NCI-H2196 (cell line): ENCODE measurements at regions not wholly inside any gene's neighbourhood (a gene's known extent, or its start where the extent isn't known, plus 50 kb on each side); places are given as distances from the start of the nearest gene placed in this dataset.

ENCODE experiments used
- DNase-seq: peaks from one replicate; lab custom pipeline; 2025; ENCODE audit not compliant: unreplicated experiment; lab: John Stamatoyannopoulos, UW

DNA sequence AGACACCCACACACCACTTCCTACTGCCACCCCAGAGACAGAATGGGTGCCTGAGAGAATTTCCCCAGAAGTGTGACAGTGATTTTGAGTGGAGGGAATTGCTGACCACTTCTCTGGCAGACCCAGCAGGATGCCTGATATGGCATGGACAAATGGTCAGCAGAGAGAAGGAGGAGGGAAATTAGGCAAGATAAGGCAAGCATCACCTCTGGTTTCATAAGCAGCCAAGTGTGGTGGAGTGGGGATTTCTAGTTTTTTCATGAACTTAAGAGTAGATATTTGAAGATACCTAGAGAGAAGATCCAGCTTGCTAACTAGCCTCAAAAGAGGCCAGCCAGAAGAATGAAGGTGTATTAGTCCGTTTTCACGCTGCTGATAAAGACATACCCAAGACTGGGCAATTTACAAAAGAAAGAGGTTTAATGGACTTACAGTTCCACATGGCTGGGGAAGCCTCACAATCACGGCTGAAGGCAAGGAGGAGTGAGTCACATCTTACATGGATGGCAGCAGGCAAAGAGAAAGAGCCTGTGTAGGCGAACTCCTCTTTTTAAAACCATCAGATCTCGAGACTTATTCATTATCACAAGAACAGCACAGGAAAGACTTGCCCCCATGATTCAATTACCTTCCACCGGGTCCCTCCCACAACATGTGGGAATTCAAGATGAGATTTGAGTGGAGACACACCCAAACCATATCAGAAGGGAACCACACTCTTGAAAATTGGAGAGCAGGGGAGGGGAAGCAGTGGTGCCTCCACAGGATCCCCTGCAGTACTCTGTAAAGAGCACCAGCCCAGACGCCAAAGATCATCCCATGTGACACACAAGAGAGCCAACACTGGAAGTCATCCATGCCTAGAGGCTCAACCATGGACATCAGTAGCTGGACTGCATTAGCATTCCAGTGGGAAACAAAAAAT is 64.2 kb downstream of the RBM43 start:
- no peak for DNase-seq

- DNase-seq: no peak
Measured at GRCh38 chr2:151193576-151193975, 68.1 kb downstream of the RBM43 start.

GRCh38 chr2:151192681-151193080 is 69.0 kb downstream of the RBM43 start:
- DNase-seq: no peak

GRCh38 chr2:151191001-151191400 is 70.7 kb downstream of the RBM43 start:
- no peak for DNase-seq

DNA sequence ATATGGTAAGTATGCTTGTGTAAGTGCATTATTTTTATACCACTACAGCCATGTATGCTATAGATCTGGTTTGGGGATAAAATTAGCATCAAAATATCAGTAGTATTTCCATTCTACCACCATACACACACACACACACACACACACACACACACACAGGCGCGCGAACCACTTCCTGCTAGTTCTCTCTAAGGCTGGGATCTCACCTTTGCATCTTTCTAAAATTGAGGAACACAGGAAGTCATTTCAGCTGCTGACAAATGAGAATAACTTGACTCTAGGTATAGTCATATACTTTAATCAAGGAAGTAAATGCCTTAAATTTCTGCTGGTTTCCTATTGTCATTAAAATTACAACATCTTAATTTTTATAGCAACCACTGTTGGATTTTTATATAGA is 72.5 kb downstream of the RBM43 start:
- no peak for DNase-seq

DNA sequence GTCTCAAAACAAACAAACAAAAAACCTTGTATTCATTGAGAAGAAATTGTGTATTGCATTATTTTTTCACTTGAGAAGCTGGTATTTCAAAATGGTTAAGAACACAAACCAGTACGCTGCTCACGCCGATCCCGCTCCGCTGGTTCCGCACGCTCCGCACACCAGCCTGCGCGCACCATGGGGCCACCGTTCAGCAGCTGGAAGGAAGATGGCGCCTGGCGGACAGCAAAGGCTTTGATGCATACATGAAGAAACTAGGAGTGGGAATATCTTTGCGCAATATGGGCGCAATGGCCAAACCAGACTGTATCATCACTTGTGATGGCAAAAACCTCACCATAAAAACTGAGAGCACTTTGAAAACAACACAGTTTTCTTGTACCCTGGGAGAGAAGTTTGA is 75.7 kb downstream of the RBM43 start:
- DNase-seq: no peak

DNA sequence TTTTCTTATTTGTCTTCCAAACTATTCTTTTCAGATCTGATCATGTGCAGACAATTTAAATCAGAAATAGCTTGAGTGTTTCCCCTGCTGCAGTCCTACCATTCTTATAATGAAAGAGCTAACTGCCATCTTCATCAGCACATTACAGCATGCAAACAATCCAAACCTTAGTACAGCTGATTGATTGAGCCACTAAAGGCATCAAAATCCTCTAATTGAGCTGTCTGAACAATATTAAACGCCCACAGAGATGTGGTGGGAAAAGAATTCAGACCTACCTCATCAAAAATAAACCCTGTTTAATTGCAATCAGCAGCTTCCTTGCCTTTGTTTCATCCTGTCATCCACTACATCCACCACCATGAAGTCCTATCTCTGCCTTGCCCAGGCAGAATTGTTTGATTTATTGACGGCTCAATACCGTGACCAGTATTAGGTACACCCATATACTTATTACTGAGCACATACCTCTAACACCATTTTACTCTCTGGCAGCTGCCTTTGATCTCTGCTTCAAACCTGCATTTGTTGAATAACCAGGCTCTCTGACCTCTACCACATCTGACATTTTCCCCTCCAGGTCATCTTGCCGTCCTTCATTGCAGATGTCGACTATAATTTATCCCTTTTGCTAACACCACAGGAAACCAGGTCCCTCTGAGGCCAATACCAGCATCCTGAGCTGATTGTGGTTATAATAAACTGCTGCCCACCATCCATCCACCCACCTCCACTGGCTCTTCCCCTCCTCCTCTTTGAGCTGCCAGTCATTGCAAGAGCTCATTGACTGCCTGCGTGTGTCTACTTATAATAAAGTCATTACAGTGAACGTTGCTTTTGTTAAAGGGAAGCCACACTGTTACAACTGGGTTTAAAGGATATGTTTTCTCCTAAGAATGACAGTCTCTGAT is 78.5 kb downstream of the RBM43 start:
- no peak for DNase-seq

DNA sequence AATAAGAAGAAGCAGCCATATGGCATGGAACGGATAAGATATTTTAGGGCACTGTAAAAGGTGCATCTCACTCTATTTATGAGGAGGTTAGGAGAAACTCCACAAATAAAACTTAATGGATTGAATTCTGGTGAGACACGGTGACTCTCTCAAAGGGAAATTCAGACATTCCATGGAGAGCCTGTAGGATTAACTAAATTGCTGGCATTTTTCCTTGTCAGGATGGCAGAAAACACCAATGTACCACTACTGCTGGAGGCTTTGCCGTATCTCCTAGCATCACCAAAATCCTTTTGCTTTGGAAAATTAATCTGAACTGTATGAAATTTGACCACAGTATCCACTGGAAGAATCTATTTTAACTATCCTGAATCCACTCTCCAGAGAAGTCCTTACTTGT is 79.3 kb downstream of the RBM43 start:
- no peak for DNase-seq

DNA sequence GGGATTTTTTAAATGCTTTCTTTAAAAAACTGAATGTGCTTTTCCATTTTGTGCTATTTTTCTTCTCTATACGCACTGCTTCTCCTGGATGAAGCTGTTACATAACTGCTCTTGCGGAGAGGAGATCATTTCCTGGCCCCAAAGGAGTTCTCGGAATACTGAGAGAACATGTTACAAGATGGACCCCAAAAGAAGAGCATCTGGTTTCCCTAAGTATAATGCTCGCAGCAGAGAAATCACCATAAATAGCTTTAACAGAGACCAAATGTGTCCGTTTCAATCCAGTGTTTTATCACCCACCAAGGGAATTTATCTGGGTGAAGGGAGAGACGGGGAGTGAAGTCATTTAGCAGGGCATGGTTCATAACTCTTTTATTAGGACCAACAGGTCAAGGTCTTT is 80.1 kb downstream of the RBM43 start:
- no peak for DNase-seq

DNA sequence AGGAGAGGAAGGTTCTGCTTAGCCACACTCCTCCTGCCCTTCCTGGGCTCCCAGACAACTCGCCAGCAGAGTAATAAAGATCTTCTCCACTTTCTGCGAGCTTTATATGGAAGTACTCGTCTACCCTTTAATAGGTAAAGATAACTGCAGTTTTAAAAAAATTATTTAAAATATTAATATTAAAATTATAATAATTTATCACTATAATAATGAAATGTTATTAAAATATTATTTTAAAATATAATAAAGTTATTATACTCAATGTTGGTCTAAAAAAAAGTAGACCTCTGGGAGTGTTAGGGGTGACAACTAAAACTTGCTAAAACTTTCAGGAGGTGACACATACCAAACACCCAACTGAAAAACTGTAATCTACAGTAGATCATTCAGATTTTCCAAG is 81.5 kb downstream of the RBM43 start:
- DNase-seq: no peak

- no peak for DNase-seq
Measured at GRCh38 chr2:151178207-151178606, 83.5 kb downstream of the RBM43 start.

DNA sequence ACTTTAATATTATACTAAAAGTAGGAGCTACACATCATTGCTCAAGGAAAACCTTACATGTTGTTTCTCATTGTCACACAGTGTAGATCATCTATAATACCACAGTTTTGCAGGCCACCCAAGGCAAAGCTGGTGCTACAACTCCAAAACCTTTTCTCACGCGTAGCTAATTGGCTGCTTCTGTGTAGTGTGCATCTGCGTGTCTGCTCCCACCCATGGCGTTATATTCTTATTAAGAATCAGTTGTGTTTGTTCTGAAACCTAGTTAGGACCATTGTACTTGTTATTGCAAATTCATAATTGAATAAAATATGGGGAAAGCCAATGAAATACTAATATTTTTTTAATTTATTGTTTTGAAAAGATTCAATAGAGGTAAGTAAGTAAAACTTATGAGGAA is 83.9 kb downstream of the RBM43 start:
- no peak for DNase-seq

DNA sequence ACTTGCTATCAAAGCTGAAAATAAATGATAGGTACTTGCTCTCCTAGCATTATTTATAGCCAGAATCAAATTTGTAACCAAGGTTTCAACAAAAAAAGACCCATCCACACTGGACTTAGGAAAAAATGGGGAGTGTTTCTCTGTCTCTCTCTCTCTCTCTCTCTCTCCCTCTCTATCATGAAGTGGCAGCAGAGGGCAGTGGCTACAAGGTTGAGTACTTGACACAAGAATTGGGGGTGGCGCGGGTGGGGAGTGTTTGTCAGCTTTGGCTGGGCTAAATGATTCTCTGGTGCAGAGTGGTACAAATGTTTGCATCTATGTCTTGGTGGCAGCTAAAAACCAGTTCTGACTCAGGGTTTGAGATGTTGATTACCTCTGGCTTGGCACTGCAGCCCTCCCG is 85.0 kb downstream of the RBM43 start:
- no peak for DNase-seq

GRCh38 chr2:151175864-151176263 is 85.8 kb downstream of the RBM43 start:
- no peak for DNase-seq

DNA sequence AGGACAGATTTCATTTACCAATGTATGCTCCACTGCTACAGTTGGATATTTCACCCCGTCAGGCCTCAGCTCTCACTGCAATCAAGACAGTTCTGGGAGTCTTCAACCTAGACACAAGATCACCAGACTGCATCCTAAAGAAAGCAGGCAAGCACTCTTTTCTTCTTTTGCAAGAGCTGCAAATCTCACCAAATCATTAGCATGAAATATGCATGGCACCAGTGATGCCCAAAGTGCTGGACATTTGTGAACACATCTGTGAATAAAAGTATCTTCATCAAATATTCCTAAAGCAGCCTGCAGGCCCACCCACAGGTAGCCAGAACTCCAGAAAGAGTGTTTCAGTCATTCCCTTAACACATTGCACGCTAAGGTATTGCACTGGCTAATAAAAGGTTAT is 87.5 kb downstream of the RBM43 start:
- DNase-seq: no peak

GRCh38 chr2:151171186-151171585 is 90.5 kb downstream of the RBM43 start:
- no peak for DNase-seq

DNA sequence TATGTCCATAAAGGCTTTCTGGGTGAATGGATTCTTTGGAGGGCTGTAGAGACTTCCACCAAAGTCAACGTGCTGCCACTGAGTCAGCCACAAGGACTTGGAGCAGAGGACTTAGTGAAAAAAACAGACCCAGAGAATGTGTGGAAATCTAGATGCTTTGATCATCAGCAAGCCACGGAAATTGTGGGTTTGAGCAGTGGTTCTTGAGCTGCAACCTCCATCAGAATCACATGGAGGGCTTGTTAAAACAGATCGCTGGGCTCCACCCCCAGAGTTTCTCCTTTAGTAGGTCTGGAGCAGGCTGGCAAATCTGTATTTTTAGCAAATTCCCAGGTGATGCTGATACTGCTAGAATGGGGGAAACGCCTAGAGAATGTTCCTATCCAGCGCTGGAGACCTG is 95.3 kb downstream of the RBM43 start:
- DNase-seq: no peak

- DNase-seq: no peak
Measured at GRCh38 chr2:151165105-151165684, 96.5 kb downstream of the RBM43 start.

DNA sequence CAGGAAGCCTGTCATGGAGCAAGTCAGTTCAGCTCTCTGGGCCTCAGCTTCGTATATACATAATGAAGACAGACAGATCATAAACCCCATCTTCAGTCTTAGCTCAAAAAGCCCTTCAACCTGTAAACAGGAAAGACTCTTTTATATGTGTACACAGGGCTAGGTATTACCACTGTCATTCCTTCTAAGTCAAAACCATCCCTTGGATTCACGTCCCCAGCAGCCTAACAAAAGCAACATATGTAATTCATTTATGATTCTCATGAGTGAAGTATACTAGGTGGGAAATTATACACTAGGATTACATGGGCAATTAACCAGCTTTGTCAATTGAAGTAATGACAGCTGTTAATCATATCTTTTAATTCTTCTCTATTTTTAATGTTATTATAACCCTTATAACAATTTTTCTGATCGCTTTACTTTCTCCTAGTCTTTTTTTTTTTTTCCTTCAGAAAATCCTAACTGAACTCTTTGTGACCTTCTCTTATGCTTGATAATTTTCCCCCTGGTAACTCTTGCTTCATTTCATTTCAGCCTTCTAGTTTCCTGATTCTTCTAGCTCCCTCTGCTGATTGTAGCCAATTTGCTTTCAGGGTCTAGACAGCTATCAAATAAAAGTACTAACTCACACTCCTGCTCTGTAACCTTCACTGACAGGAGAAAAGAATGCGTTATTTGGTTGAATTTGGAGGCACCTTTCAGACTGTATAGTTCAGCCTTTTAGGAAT is 99.7 kb downstream of the RBM43 start:
- DNase-seq: no peak

- DNase-seq: no peak
Measured at GRCh38 chr2:151159109-151159662, 102.5 kb downstream of the RBM43 start.
